ENCODE measurements at regions not wholly inside any gene's neighbourhood (a gene's known extent, or its start where the extent isn't known, plus 50 kb on each side); places are given as distances from the start of the nearest gene placed in this dataset.

- TF ChIP-seq YY1 (IDR thresholded peaks at IDR 0.05; ENCODE audit: insufficient read depth, insufficient read length) (no peak), SUZ12 (IDR thresholded peaks at IDR 0.05; ENCODE audit: extremely low read depth, insufficient read depth, insufficient read length) (no peak)
Observed at GRCh38 chr9:108323615-108324014, 532.2 kb downstream of the ACTL7B start.

Measured in NT2/D1 (cell line).